IMR-90 (cell line): ENCODE measurements at regions not wholly inside any gene's neighbourhood (a gene's known extent, or its start where the extent isn't known, plus 50 kb on each side); places are given as distances from the start of the nearest gene placed in this dataset.

Source experiments
- ATAC-seq: fragments of 200-7000 bp; cut with Tn5 transposase; 2 replicates; pipeline ENCODE4 v1.9.1; 2020; ENCODE audit warnings: low read depth, mild to moderate bottlenecking, moderate library complexity
- BruUV-seq: library from RNA; stranded (reverse); fragments of 400-500 nt; replicated peaks from 2 replicates; lab custom pipeline; 2021; lab: Mats Ljungman, UMichigan
- CTCF ChIA-PET: fragments of 300-600 bp; formaldehyde crosslinking; extraction: SDS; loops from one replicate; lab custom pipeline; 2021; ENCODE audit warnings: antibody characterized with exemption; lab: Yijun Ruan, JAX
- POLR2A ChIA-PET: fragments of 300-600 bp; sonication (Branson Sonifier 250); formaldehyde crosslinking; loops from one replicate; lab custom pipeline; 2022; ENCODE audit warnings: antibody characterized with exemption; ENCODE audit not compliant: unreplicated experiment; lab: Charles Lee
- DNase-seq: peaks from one replicate; pipeline ENCODE4 v3.0.0; 2013
- H2AFZ ChIP-seq: replicated peaks from 2 replicates; pipeline ENCODE3; 2013; ENCODE audit warnings: low read length, mild to moderate bottlenecking; ENCODE audit not compliant: poor library complexity
- H2AK5ac ChIP-seq: 2 replicates; pipeline ENCODE4 v1.6.1; 2013; ENCODE audit warnings: low read depth, low read length, inconsistent platforms
- H2AK9ac ChIP-seq: replicated peaks from 2 replicates; pipeline ENCODE3; 2013; ENCODE audit warnings: mild to moderate bottlenecking, low read depth, low read length, moderate library complexity; ENCODE audit not compliant: poor library complexity
- H2BK120ac ChIP-seq: 2 replicates; pipeline ENCODE4 v1.6.1; 2013; ENCODE audit warnings: low read depth, low read length, inconsistent platforms
- H2BK15ac ChIP-seq: 3 replicates; pipeline ENCODE4 v1.6.1; 2013; ENCODE audit warnings: low read depth, low read length, inconsistent platforms
- H2BK20ac ChIP-seq: 2 replicates; pipeline ENCODE4 v1.6.1; 2013; ENCODE audit warnings: low read depth, mild to moderate bottlenecking, inconsistent platforms, low read length, moderate library complexity
- H2BK5ac ChIP-seq: 2 replicates; pipeline ENCODE4 v1.6.1; 2013; ENCODE audit warnings: mild to moderate bottlenecking, low read depth, low read length, inconsistent platforms; ENCODE audit not compliant: poor library complexity, severe bottlenecking
- H3K14ac ChIP-seq: replicated peaks from 2 replicates; pipeline ENCODE4 v1.6.1; 2013; ENCODE audit warnings: low read depth, low read length, inconsistent platforms
- H3K18ac ChIP-seq: 2 replicates; pipeline ENCODE4 v1.6.1; 2013; ENCODE audit warnings: low read depth, low read length, control low read depth
- H3K23ac ChIP-seq: 2 replicates; pipeline ENCODE4 v1.6.1; 2013; ENCODE audit warnings: low read depth, low read length, inconsistent platforms
- H3K27ac ChIP-seq: 2 replicates; pipeline ENCODE4 v1.5.1; 2013; ENCODE audit warnings: mild to moderate bottlenecking, control low read depth, low read length; ENCODE audit not compliant: insufficient read depth
- H3K27me3 ChIP-seq: 2 replicates; pipeline ENCODE4 v1.6.1; 2013; ENCODE audit warnings: low read length; ENCODE audit not compliant: control insufficient read depth, insufficient read depth
- H3K36me3 ChIP-seq: 2 replicates; pipeline ENCODE4 v1.6.1; 2013; ENCODE audit warnings: low read length, mixed read lengths; ENCODE audit not compliant: control insufficient read depth, insufficient read depth
- H3K4ac ChIP-seq: 2 replicates; pipeline ENCODE4 v1.6.1; 2013; ENCODE audit warnings: low read depth, low read length, inconsistent platforms
- H3K4me1 ChIP-seq: 2 replicates; pipeline ENCODE4 v1.6.1; 2013; ENCODE audit warnings: low read length, mixed read lengths; ENCODE audit not compliant: control insufficient read depth, insufficient read depth
- H3K4me2 ChIP-seq: 2 replicates; pipeline ENCODE4 v1.6.1; 2013; ENCODE audit warnings: low read depth, mild to moderate bottlenecking, control low read depth, low read length, moderate library complexity
- H3K4me3 ChIP-seq: 2 replicates; pipeline ENCODE4 v1.5.1; 2013; ENCODE audit warnings: low read depth, mild to moderate bottlenecking, control low read depth, low read length, moderate library complexity; ENCODE audit not compliant: insufficient read depth
- H3K56ac ChIP-seq: 2 replicates; pipeline ENCODE4 v1.6.1; 2013; ENCODE audit warnings: low read length, inconsistent platforms; ENCODE audit not compliant: insufficient read depth; ENCODE audit errors: extremely low read depth
- H3K79me1 ChIP-seq, 2 experiments: 2 replicates each; pipeline ENCODE4 v1.6.1; 2013; ENCODE audit warnings: low read length in 2 of 2, inconsistent platforms in 1 of 2, low read depth in 1 of 2
- H3K9ac ChIP-seq: 2 replicates; pipeline ENCODE4 v1.6.1; 2013; ENCODE audit warnings: low read depth, low read length, control low read depth
- H3K9me1 ChIP-seq: 2 replicates; pipeline ENCODE4 v1.6.1; 2013; ENCODE audit warnings: low read length, inconsistent platforms; ENCODE audit not compliant: insufficient read depth
- H3K9me3 ChIP-seq: 2 replicates; pipeline ENCODE4 v1.6.1; 2013; ENCODE audit warnings: low read length; ENCODE audit not compliant: control insufficient read depth, insufficient read depth
- H4K20me1 ChIP-seq: 2 replicates; pipeline ENCODE4 v1.6.1; 2013; ENCODE audit warnings: low read length, inconsistent platforms; ENCODE audit not compliant: insufficient read depth
- H4K5ac ChIP-seq: 2 replicates; pipeline ENCODE4 v1.6.1; 2013; ENCODE audit warnings: mild to moderate bottlenecking, low read depth, low read length, control low read depth
- H4K8ac ChIP-seq, 2 experiments: 2 replicates each; pipeline ENCODE4 v1.6.1; 2013; ENCODE audit warnings: low read depth in 2 of 2, low read length in 2 of 2, control low read depth in 1 of 2, inconsistent platforms in 1 of 2
- H4K91ac ChIP-seq: 2 replicates; pipeline ENCODE4 v1.6.1; 2013; ENCODE audit warnings: low read depth, low read length, inconsistent platforms; ENCODE audit not compliant: insufficient read depth
- CHD1 ChIP-seq: IDR thresholded peaks from 2 replicates; pipeline ENCODE4 v1.6.1; 2012; ENCODE audit warnings: low read depth, low read length, improper control_type of control experiment
- CTCF ChIP-seq: conservative IDR thresholded peaks from 2 replicates; pipeline ENCODE4 v1.5.1; 2012; ENCODE audit warnings: mild to moderate bottlenecking, low read depth, low read length, improper control_type of control experiment
- MAFK ChIP-seq: IDR thresholded peaks from 2 replicates; pipeline ENCODE4 v1.6.1; 2012; ENCODE audit warnings: low read depth, low read length, improper control_type of control experiment
- MAZ ChIP-seq: IDR thresholded peaks from 2 replicates; pipeline ENCODE4 v1.6.1; 2012; ENCODE audit warnings: low read depth, mild to moderate bottlenecking, low read length, improper control_type of control experiment, moderate library complexity, borderline replicate concordance
- POLR2A ChIP-seq: IDR thresholded peaks from 2 replicates; pipeline ENCODE4 v1.6.1; 2012; ENCODE audit warnings: mild to moderate bottlenecking, low read depth, low read length
- WGBS, 2 experiments: methylation state at CpG; one replicate each; pipeline versions ENCODE4 v1.1.5 to v1.1.7; 2013; ENCODE audit warnings: missing lambda C conversion rate in 2 of 2; ENCODE audit not compliant: insufficient read length in 1 of 2; ENCODE audit errors: extremely low coverage in 2 of 2; 5-methylcytosine and 5-hydroxymethylcytosine counted together
- dilution Hi-C: fragments of 300-500 bp; cut with HindIII; formaldehyde crosslinking; loops from one replicate; pipeline ENCODE4 v1.14.3; 2018; ENCODE audit warnings: low sequenced_read_pairs; ENCODE audit not compliant: unreplicated experiment
- in situ Hi-C: fragments of 300-500 bp; cut with MboI; formaldehyde crosslinking; loops from 3 replicates; pipeline ENCODE4 v1.14.3; 2019; ENCODE audit warnings: low sequenced_read_pairs, inconsistent platforms, mixed read lengths
- intact Hi-C: fragments of 100-400 bp; cut with micrococcal nuclease; formaldehyde crosslinking; loops from 2 replicates; pipeline ENCODE4 v1.10.0; 2022
- TF ChIP-seq, protein P1 (sequence below): fragments of 150-350 bp; IDR thresholded peaks from 2 replicates; pipeline ENCODE4 v1.6.1; 2017; ENCODE audit warnings: mild to moderate bottlenecking, antibody characterized with exemption, low read length, low read depth

DNA sequence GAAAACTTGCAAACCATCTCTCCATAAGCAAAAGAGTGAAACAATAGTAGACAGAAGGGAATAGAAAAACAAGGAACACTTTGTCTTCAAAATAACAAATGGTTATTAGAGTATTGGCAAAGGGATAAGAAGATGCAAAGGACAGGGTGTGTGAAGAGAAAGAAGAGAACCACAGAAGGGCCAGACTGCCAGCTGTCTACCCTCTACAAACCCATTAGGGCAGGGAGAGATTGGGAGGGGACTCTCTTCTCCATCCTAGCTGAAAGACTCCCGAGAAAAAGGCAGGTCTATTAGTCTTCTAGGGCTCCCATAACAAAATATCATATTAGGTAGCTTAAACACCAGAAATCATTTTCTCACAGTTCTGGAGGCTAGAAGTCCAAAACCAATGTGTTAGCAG lies 292.8 kb downstream of the PTBP2 start:
- in situ Hi-C loops: no loop called here

More for the DNA sequence above, 292.8 kb downstream of the PTBP2 start:
- H3K27me3 ChIP-seq: no peaks in the 10 kb centered on the region
- no peak overlapping the region for H3K9ac ChIP-seq
- no CpG with 5 or more reads among the region's 1 CpG for WGBS, 2 experiments
- no peak overlapping the region for H2AFZ ChIP-seq
- no peak overlapping the region for H3K4me2 ChIP-seq
- no peak overlapping the region for H4K8ac ChIP-seq
- H2BK15ac ChIP-seq: no peak overlapping the region
- H2AK9ac ChIP-seq: no peak overlapping the region
- no peak overlapping the region for H4K91ac ChIP-seq
- H4K20me1 ChIP-seq: no peaks in the 10 kb centered on the region
- H3K4ac ChIP-seq: no peak overlapping the region
- no peak overlapping the region for H2AK5ac ChIP-seq
- no TSS peak for BruUV-seq
- intact Hi-C loops: no loop called here
- dilution Hi-C loops: no loop called here
- H3K18ac ChIP-seq: no peak overlapping the region
- H2BK120ac ChIP-seq: no peak overlapping the region
- H4K5ac ChIP-seq: no peak overlapping the region
- TF ChIP-seq, protein P1, sequence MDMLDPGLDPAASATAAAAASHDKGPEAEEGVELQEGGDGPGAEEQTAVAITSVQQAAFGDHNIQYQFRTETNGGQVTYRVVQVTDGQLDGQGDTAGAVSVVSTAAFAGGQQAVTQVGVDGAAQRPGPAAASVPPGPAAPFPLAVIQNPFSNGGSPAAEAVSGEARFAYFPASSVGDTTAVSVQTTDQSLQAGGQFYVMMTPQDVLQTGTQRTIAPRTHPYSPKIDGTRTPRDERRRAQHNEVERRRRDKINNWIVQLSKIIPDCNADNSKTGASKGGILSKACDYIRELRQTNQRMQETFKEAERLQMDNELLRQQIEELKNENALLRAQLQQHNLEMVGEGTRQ: no peak
- TF ChIP-seq CHD1: no peak
- no peak for TF ChIP-seq POLR2A
- no peak for TF ChIP-seq MAZ
- TF ChIP-seq MAFK: no peak
- TF ChIP-seq CTCF: no peak
- CTCF ChIA-PET: no interaction called here
- no peak for ATAC-seq
- H3K36me3 ChIP-seq: no peaks in the 10 kb centered on the region
- no peaks in the 10 kb centered on the region for H3K79me1 ChIP-seq
- H3K14ac ChIP-seq: no peak overlapping the region
- no peak for DNase-seq
- no peaks in the 10 kb centered on the region for H3K9me1 ChIP-seq
- no peak overlapping the region for H3K56ac ChIP-seq
- no peak overlapping the region for H3K4me3 ChIP-seq
- H2BK5ac ChIP-seq: no peak overlapping the region
- no peak overlapping the region for H3K27ac ChIP-seq
- H2BK20ac ChIP-seq: no peak overlapping the region
- peaks cover 2% of the 10 kb centered on the region for H3K4me1 ChIP-seq
- no peak overlapping the region for H3K23ac ChIP-seq
- POLR2A ChIA-PET: no interaction called here
- H3K9me3 ChIP-seq: no peaks in the 10 kb centered on the region
